ENCODE measurements at regions not wholly inside any gene's neighbourhood (a gene's known extent, or its start where the extent isn't known, plus 50 kb on each side); places are given as distances from the start of the nearest gene placed in this dataset.

DNA sequence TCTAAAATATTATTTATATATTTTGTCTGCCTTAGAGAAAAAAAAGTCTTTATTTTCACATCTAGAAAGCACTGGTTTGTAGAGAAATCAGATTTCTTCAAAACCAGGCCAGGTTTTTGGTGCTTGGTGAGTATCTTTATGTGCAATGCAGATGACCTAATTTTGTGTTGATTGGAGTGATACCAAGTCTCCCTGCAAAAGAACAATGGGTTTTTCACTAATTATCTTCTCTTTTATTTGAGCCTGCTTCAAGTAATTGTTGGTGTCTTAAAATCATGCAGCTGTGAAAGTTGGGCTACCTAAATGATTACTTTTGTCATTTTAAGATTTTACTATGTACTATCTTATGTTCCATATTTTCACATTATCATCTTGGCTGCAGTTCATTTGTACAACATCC, 874.7 kb downstream of the TFAP2A start:
- H4K20me1 ChIP-seq (ENCODE audit: insufficient read depth), result no peaks in the 10 kb centered on the region

More for the DNA sequence above, 874.7 kb downstream of the TFAP2A start:
- Histone ChIP-seq H3K79me2 (ENCODE audit: insufficient read depth, low read length) (no peaks in the 10 kb centered on the region), H3K4me2 (ENCODE audit: low read length) (no peak overlapping the region), H3K4me1 (ENCODE audit: control insufficient read depth in 1 of 2, insufficient read depth in 2 of 2, low read length in 2 of 2) (0 out of 4 replicates have a peak, but pooled peaks cover 0 to 6% of the 10 kb centered on the region in 2 experiments), H3K9me2 (ENCODE audit: insufficient read depth) (no peaks in the 10 kb centered on the region), H2AFZ (ENCODE audit: low read depth, low read length, poor library complexity, severe bottlenecking) (no peak overlapping the region), H3K9me3 (ENCODE audit: control insufficient read depth in 1 of 2, insufficient read depth in 1 of 2, low read depth in 1 of 2, low read length in 2 of 2) (no peaks in the 10 kb centered on the region), H3K27ac (ENCODE audit: low read depth, low read length) (no peak overlapping the region), H3K36me3 (ENCODE audit: control insufficient read depth in 1 of 2, insufficient read depth in 2 of 2, low read length in 2 of 2) (no peaks in the 10 kb centered on the region), H3K4me3 (replicated peaks in 1 of 2; ENCODE audit: low read depth in 1 of 2, low read length in 2 of 2) (no peak overlapping the region), H3K27me3 (ENCODE audit: insufficient read depth, low read length) (no peaks in the 10 kb centered on the region), H3K9ac (ENCODE audit: low read length) (no peak overlapping the region)
- TF ChIP-seq SRF (IDR thresholded peaks at IDR 0.05; ENCODE audit: low read depth), result no peak
- no peak for TF ChIP-seq ELF1 (IDR thresholded peaks at IDR 0.05; ENCODE audit: borderline replicate concordance, low read depth)
- TF ChIP-seq SIN3A (IDR thresholded peaks at IDR 0.05; ENCODE audit: low read depth), result no peak
- TF ChIP-seq ZBTB33 (IDR thresholded peaks at IDR 0.05; ENCODE audit: extremely low read depth, insufficient replicate concordance, low read length), result no peak
- no peak for TF ChIP-seq REST (IDR thresholded peaks at IDR 0.05; ENCODE audit: low read depth)
- TF ChIP-seq JUND (IDR thresholded peaks at IDR 0.05), result no peak
- TF ChIP-seq RAD21 (IDR thresholded peaks at IDR 0.05; ENCODE audit: low read depth), result no peak
- TF ChIP-seq ZFX (IDR thresholded peaks at IDR 0.05), result no peak
- TF ChIP-seq, protein P1, sequence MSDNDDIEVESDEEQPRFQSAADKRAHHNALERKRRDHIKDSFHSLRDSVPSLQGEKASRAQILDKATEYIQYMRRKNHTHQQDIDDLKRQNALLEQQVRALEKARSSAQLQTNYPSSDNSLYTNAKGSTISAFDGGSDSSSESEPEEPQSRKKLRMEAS (IDR thresholded peaks at IDR 0.05), result no peak
- TF ChIP-seq POLR2A (IDR thresholded peaks at IDR 0.05; ENCODE audit: borderline replicate concordance, extremely low read depth, insufficient read depth, insufficient read length), result no peak
- no peak for TF ChIP-seq EZH2 (IDR thresholded peaks at IDR 0.05)
- no peak for TF ChIP-seq CBX3 (IDR thresholded peaks at IDR 0.05; ENCODE audit: low read depth)
- TF ChIP-seq, protein P2, sequence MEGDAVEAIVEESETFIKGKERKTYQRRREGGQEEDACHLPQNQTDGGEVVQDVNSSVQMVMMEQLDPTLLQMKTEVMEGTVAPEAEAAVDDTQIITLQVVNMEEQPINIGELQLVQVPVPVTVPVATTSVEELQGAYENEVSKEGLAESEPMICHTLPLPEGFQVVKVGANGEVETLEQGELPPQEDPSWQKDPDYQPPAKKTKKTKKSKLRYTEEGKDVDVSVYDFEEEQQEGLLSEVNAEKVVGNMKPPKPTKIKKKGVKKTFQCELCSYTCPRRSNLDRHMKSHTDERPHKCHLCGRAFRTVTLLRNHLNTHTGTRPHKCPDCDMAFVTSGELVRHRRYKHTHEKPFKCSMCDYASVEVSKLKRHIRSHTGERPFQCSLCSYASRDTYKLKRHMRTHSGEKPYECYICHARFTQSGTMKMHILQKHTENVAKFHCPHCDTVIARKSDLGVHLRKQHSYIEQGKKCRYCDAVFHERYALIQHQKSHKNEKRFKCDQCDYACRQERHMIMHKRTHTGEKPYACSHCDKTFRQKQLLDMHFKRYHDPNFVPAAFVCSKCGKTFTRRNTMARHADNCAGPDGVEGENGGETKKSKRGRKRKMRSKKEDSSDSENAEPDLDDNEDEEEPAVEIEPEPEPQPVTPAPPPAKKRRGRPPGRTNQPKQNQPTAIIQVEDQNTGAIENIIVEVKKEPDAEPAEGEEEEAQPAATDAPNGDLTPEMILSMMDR (IDR thresholded peaks at IDR 0.05 in 2 of 3, conservative IDR thresholded peaks at IDR 0.05 in 1 of 3; ENCODE audit: borderline replicate concordance in 1 of 3, insufficient read depth in 1 of 3, low read depth in 2 of 3, low read length in 2 of 3), result no peak
- no peak for TF ChIP-seq TCF7L2 (IDR thresholded peaks at IDR 0.05; ENCODE audit: borderline replicate concordance, extremely low read depth, insufficient read depth, insufficient read length)
- no peak for TF ChIP-seq ATF3 (IDR thresholded peaks at IDR 0.05)
- BruUV-seq (replicated peaks), result no TSS peak
- intact Hi-C loops (cut with micrococcal nuclease), result loop anchor here (2.0 to 5.0 kb wide), 2 partner anchors 875 to 892 kb away; partner anchors contain the start of gene TFAP2A
- DNase-seq (ENCODE audit: low read depth, low spot score) (no peak), ATAC-seq (no peak)
- ChIA-PET POLR2A (interaction anchor here (0.7 kb wide), 1 partner anchor 875 kb away, joined by 3 read pairs; the partner anchor contains the start of gene TFAP2A), CTCF (no interaction called here), RAD21 (ENCODE audit: low non-redundant PET in 1 of 2, low total read pairs in 2 of 2, uncharacterized antibody in 2 of 2, unreplicated experiment in 2 of 2) (no interaction called here)
